ENCODE measurements at regions not wholly inside any gene's neighbourhood (a gene's known extent, or its start where the extent isn't known, plus 50 kb on each side); places are given as distances from the start of the nearest gene placed in this dataset.

GRCh38 chr10:113987156-113987555 lies 56.5 kb upstream of the ADRB1 start:
- no peak overlapping the region for H3K4me2 ChIP-seq (ENCODE audit: low read depth, low read length)
- no peak overlapping the region for H3K9ac ChIP-seq (ENCODE audit: insufficient read depth, low read depth, low read length)
- no peak for ATAC-seq
- H3K4me3 ChIP-seq (replicated peaks in 1 of 3; ENCODE audit: insufficient read depth in 1 of 3, low read depth in 2 of 3, low read length in 3 of 3) = no peak overlapping the region
- no peak overlapping the region for H3K27ac ChIP-seq (ENCODE audit: extremely low read length, insufficient read depth, low read length)
- H3K4me1 ChIP-seq (ENCODE audit: insufficient read depth, low read length) = no peaks in the 10 kb centered on the region
- H3K79me2 ChIP-seq (ENCODE audit: insufficient read depth, low read length) = no peaks in the 10 kb centered on the region
- H3K9me3 ChIP-seq (ENCODE audit: low read length) = no peaks in the 10 kb centered on the region
- no peaks in the 10 kb centered on the region for H4K20me1 ChIP-seq (ENCODE audit: insufficient read depth, low read length)
- in situ Hi-C loops (cut with HindIII; ENCODE audit: extremely low pct_ligation_motif_present, low pct_unique_long_range_greater_than_20kb) = no loop called here
- no TSS peak for BruUV-seq (replicated peaks)
- DNase-seq (ENCODE audit: low spot score) = no peak
- H3K36me3 ChIP-seq (replicated peaks in 1 of 2; ENCODE audit: control insufficient read depth in 1 of 2, insufficient read depth in 2 of 2, low read length in 2 of 2) = no peaks in the 10 kb centered on the region
- FAIRE-seq = no peak
- no peak overlapping the region for H2AFZ ChIP-seq (ENCODE audit: low read length)
- intact Hi-C loops (cut with micrococcal nuclease; ENCODE audit: unreplicated experiment) = no loop called here
- CTCF ChIA-PET (ENCODE audit: low intra/inter-chr PET ratio, low total read pairs) = no interaction called here
- POLR2A ChIA-PET = no interaction called here
- WGBS (ENCODE audit: low lambda C conversion rate) = 49% methylated on average over 3 of the region's 3 CpGs
- TF ChIP-seq ZNF296 (CRISPR knock-in tag; conservative IDR thresholded peaks at IDR 0.05) = no peak
- TF ChIP-seq ZBTB37 (CRISPR knock-in tag; IDR thresholded peaks at IDR 0.05) = no peak
- TF ChIP-seq ZFYVE20 (CRISPR knock-in tag; IDR thresholded peaks at IDR 0.05; ENCODE audit: borderline replicate concordance, low read depth) = no peak
- no peak for TF ChIP-seq THRA (CRISPR knock-in tag; IDR thresholded peaks at IDR 0.05; ENCODE audit: borderline replicate concordance)
- TF ChIP-seq ZNF282 (IDR thresholded peaks at IDR 0.05; ENCODE audit: partially characterized antibody) = no peak
- no peak for TF ChIP-seq ZBTB46 (CRISPR knock-in tag; IDR thresholded peaks at IDR 0.05; ENCODE audit: borderline replicate concordance)
- no peak for TF ChIP-seq ETV5 (CRISPR knock-in tag; IDR thresholded peaks at IDR 0.05; ENCODE audit: borderline replicate concordance)
- no peak for TF ChIP-seq MEIS1 (CRISPR knock-in tag; IDR thresholded peaks at IDR 0.05; ENCODE audit: borderline replicate concordance)
- no peak for TF ChIP-seq ZSCAN25 (CRISPR knock-in tag; IDR thresholded peaks at IDR 0.05)
- TF ChIP-seq KLF12 (CRISPR knock-in tag; IDR thresholded peaks at IDR 0.05; ENCODE audit: borderline replicate concordance) = no peak
- no peak for TF ChIP-seq ZFP62 (CRISPR knock-in tag; IDR thresholded peaks at IDR 0.05)
- TF ChIP-seq ZBTB34 (CRISPR knock-in tag; IDR thresholded peaks at IDR 0.05) = no peak
- H3K27me3 ChIP-seq (ENCODE audit: control insufficient read depth in 1 of 2, insufficient read depth in 2 of 2, low read length in 2 of 2) = peaks cover 0 to 9% of the 10 kb centered on the region in 2 experiments; a peak in 1 of 5 replicates
